PC-9 (cell line): ENCODE measurements at regions not wholly inside any gene's neighbourhood (a gene's known extent, or its start where the extent isn't known, plus 50 kb on each side); places are given as distances from the start of the nearest gene placed in this dataset.

ENCODE experiments used
- BruUV-seq: library from RNA; stranded (reverse); fragments of 400-500 nt; replicated peaks from 2 replicates; lab custom pipeline; 2021; lab: Mats Ljungman, UMichigan
- CTCF ChIA-PET: fragments of 300-600 bp; sonication (Branson Sonifier 250); formaldehyde crosslinking; loops from one replicate; lab custom pipeline; 2022; ENCODE audit warnings: antibody characterized with exemption; lab: Charles Lee
- POLR2A ChIA-PET: fragments of 300-600 bp; sonication (Branson Sonifier 250); formaldehyde crosslinking; loops from one replicate; lab custom pipeline; 2022; ENCODE audit warnings: antibody characterized with exemption; ENCODE audit not compliant: unreplicated experiment; lab: Charles Lee
- DNase-seq, 2 experiments: peaks; one replicate each; pipeline versions ENCODE4 v3.0.0 to v3.0.0-alpha.2; 2015 to 2022; ENCODE audit warnings: mixed read lengths in 1 of 2
- H2AFZ ChIP-seq: fragments of 200-600 bp; sonication (generic); 2 replicates; pipeline ENCODE4 v1.8.1; 2017; ENCODE audit warnings: antibody characterized with exemption
- H3F3A ChIP-seq: fragments of 200-600 bp; sonication (generic); 2 replicates; pipeline ENCODE4 v1.8.1; 2017; ENCODE audit warnings: antibody characterized with exemption, mild to moderate bottlenecking, low read depth; ENCODE audit not compliant: insufficient read depth
- H3K27ac ChIP-seq: fragments of 200-600 bp; sonication (generic); 2 replicates; pipeline ENCODE4 v1.6.1; 2016; ENCODE audit warnings: mixed run types
- H3K27me3 ChIP-seq: fragments of 200-600 bp; sonication (generic); 2 replicates; pipeline ENCODE4 v1.6.1; 2016; ENCODE audit warnings: low read depth, mixed run types; ENCODE audit not compliant: insufficient read depth
- H3K36me3 ChIP-seq: fragments of 200-600 bp; sonication (generic); 2 replicates; pipeline ENCODE4 v1.6.1; 2016; ENCODE audit warnings: low read depth, mixed run types
- H3K4me1 ChIP-seq: fragments of 200-600 bp; sonication (generic); replicated peaks from 2 replicates; pipeline ENCODE4 v1.6.1; 2016; ENCODE audit warnings: mixed run types; ENCODE audit not compliant: insufficient read depth
- H3K4me2 ChIP-seq: fragments of 200-600 bp; sonication (generic); 2 replicates; pipeline ENCODE4 v1.6.1; 2017; ENCODE audit warnings: mixed run types
- H3K4me3 ChIP-seq: fragments of 200-600 bp; sonication (generic); 2 replicates; pipeline ENCODE4 v1.6.1; 2016; ENCODE audit warnings: mixed run types
- H3K79me2 ChIP-seq: fragments of 200-600 bp; sonication (generic); 2 replicates; pipeline ENCODE4 v1.6.1; 2017; ENCODE audit warnings: low read depth, mixed run types
- H3K9me2 ChIP-seq: fragments of 200-600 bp; sonication (generic); 2 replicates; pipeline ENCODE4 v1.8.1; 2017; ENCODE audit warnings: mild to moderate bottlenecking; ENCODE audit not compliant: insufficient read depth
- H3K9me3 ChIP-seq: fragments of 200-600 bp; sonication (generic); 2 replicates; pipeline ENCODE4 v1.8.1; 2016; ENCODE audit warnings: low read depth; ENCODE audit not compliant: insufficient read depth
- H4K20me1 ChIP-seq: fragments of 200-600 bp; sonication (generic); 2 replicates; pipeline ENCODE4 v1.8.1; 2017; ENCODE audit not compliant: insufficient read depth
- CTCF ChIP-seq: fragments of 200-600 bp; sonication (generic); conservative IDR thresholded peaks from 2 replicates; pipeline ENCODE4 v1.6.1; 2017; ENCODE audit warnings: mixed run types, antibody characterized with exemption, mild to moderate bottlenecking, moderate library complexity
- EZH2 ChIP-seq: fragments of 200-600 bp; sonication (generic); IDR thresholded peaks from 2 replicates; pipeline ENCODE4 v1.8.0; 2017; ENCODE audit warnings: antibody characterized with exemption, low read depth
- intact Hi-C: fragments of 100-400 bp; cut with micrococcal nuclease; formaldehyde crosslinking; loops from one replicate; pipeline ENCODE4 v1.10.0; 2022; ENCODE audit not compliant: unreplicated experiment

GRCh38 chr10:31607481-31607880, 288.5 kb downstream of the ZEB1 start:
- no TSS peak for BruUV-seq
- no peaks in the 10 kb centered on the region for H3K9me3 ChIP-seq
- TF ChIP-seq EZH2 = no peak
- no peak for TF ChIP-seq CTCF
- H3K79me2 ChIP-seq = no peaks in the 10 kb centered on the region
- H3K27me3 ChIP-seq = peaks cover 4% of the 10 kb centered on the region; the same call in 1 of the 2 replicates
- H3K4me2 ChIP-seq = no peak overlapping the region
- no peaks in the 10 kb centered on the region for H4K20me1 ChIP-seq
- intact Hi-C loops = loop anchor here (10.0 kb wide), 2 partner anchors 147 to 823 kb away; no protein-coding TSS in a partner anchor
- DNase-seq = no peak
- H3K4me3 ChIP-seq = no peak overlapping the region
- H3K4me1 ChIP-seq = no peaks in the 10 kb centered on the region
- no peak overlapping the region for H2AFZ ChIP-seq
- no peaks in the 10 kb centered on the region for H3K9me2 ChIP-seq
- no peak overlapping the region for H3K27ac ChIP-seq
- CTCF ChIA-PET = no interaction called here
- H3K36me3 ChIP-seq = no peaks in the 10 kb centered on the region
- POLR2A ChIA-PET = no interaction called here
- no peaks in the 10 kb centered on the region for H3F3A ChIP-seq

- Histone ChIP-seq H3K4me3 (no peak overlapping the region), H3K27ac (no peak overlapping the region), H3K4me2 (no peak overlapping the region), H3K27me3 (peaks cover 1% of the 10 kb centered on the region; the same call in 1 of the 2 replicates), H2AFZ (no peak overlapping the region), H3K79me2 (no peaks in the 10 kb centered on the region), H3K4me1 (no peaks in the 10 kb centered on the region), H3K36me3 (no peaks in the 10 kb centered on the region), H3F3A (no peaks in the 10 kb centered on the region), H3K9me3 (no peaks in the 10 kb centered on the region), H3K9me2 (no peaks in the 10 kb centered on the region), H4K20me1 (no peaks in the 10 kb centered on the region)
- no peak for DNase-seq
- TF ChIP-seq EZH2 = no peak
- POLR2A ChIA-PET = no interaction called here
- CTCF ChIA-PET = no interaction called here
- BruUV-seq = no TSS peak
- intact Hi-C loops = loop anchor here (10.0 kb wide), 2 partner anchors 148 to 822 kb away; no protein-coding TSS in a partner anchor
Observed at GRCh38 chr10:31606841-31607240, 287.8 kb downstream of the ZEB1 start.

GRCh38 chr10:31605861-31606525, 287.0 kb downstream of the ZEB1 start:
- H3K9me2 ChIP-seq = no peaks in the 10 kb centered on the region
- H3K27ac ChIP-seq = no peak overlapping the region
- no TSS peak for BruUV-seq
- H3F3A ChIP-seq = no peaks in the 10 kb centered on the region
- H4K20me1 ChIP-seq = no peaks in the 10 kb centered on the region
- H3K4me3 ChIP-seq = no peak overlapping the region
- H3K9me3 ChIP-seq = no peaks in the 10 kb centered on the region
- H3K36me3 ChIP-seq = no peaks in the 10 kb centered on the region
- no peak overlapping the region for H2AFZ ChIP-seq
- TF ChIP-seq CTCF (no peak), EZH2 (no peak)
- H3K4me2 ChIP-seq = no peak overlapping the region
- intact Hi-C loops = loop anchor here (10.0 kb wide), 2 partner anchors 149 to 821 kb away; no protein-coding TSS in a partner anchor
- no peaks in the 10 kb centered on the region for H3K27me3 ChIP-seq
- ChIA-PET POLR2A (no interaction called here), CTCF (no interaction called here)
- DNase-seq = no peak
- H3K79me2 ChIP-seq = no peaks in the 10 kb centered on the region
- H3K4me1 ChIP-seq = no peaks in the 10 kb centered on the region
